PC-9 (cell line): ENCODE measurements at regions not wholly inside any gene's neighbourhood (a gene's known extent, or its start where the extent isn't known, plus 50 kb on each side); places are given as distances from the start of the nearest gene placed in this dataset.

Experiments used
- EZH2 ChIP-seq: fragments of 200-600 bp; sonication (generic); IDR thresholded peaks from 2 replicates; pipeline ENCODE4 v1.8.0; 2017; ENCODE audit warnings: antibody characterized with exemption, low read depth
- TF ChIP-seq, protein P1 (sequence below): fragments of 200-600 bp; sonication (generic); conservative IDR thresholded peaks from 2 replicates; pipeline ENCODE4 v1.6.1; 2017; ENCODE audit warnings: mixed run types, antibody characterized with exemption, mild to moderate bottlenecking, moderate library complexity

DNA sequence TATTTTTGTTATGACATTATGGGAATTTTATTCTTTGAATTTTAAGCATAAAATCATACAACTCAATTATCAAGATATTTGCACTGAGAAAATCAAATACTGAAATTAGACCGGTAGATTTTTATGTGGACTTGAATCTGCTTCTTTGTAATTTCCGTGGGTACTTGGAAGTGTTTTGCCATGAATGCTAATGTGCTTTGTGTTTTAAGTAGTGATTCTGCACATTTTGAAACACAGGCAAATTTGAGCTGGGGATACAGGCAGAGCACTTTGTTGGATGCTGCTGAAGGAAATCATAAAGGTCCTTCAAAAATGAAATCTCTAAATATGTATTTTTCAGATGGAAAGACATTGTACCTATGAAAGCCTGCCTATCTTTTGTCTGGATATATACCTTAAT, 446.3 kb upstream of the POU3F3 start:
- TF ChIP-seq, protein P1, sequence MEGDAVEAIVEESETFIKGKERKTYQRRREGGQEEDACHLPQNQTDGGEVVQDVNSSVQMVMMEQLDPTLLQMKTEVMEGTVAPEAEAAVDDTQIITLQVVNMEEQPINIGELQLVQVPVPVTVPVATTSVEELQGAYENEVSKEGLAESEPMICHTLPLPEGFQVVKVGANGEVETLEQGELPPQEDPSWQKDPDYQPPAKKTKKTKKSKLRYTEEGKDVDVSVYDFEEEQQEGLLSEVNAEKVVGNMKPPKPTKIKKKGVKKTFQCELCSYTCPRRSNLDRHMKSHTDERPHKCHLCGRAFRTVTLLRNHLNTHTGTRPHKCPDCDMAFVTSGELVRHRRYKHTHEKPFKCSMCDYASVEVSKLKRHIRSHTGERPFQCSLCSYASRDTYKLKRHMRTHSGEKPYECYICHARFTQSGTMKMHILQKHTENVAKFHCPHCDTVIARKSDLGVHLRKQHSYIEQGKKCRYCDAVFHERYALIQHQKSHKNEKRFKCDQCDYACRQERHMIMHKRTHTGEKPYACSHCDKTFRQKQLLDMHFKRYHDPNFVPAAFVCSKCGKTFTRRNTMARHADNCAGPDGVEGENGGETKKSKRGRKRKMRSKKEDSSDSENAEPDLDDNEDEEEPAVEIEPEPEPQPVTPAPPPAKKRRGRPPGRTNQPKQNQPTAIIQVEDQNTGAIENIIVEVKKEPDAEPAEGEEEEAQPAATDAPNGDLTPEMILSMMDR: no peak
- TF ChIP-seq EZH2: no peak
